SK-N-MC (cell line): ENCODE measurements at regions not wholly inside any gene's neighbourhood (a gene's known extent, or its start where the extent isn't known, plus 50 kb on each side); places are given as distances from the start of the nearest gene placed in this dataset.

Experiments used
- DNase-seq: peaks from one replicate; pipeline ENCODE4 v3.0.0-alpha.2; 2011; ENCODE audit warnings: low read depth, low spot score
- H3K27ac ChIP-seq: fragments of 200-600 bp; sonication (generic); 2 replicates; pipeline ENCODE4 v1.5.1; 2016; ENCODE audit warnings: mixed run types
- H3K36me3 ChIP-seq: fragments of 200-600 bp; sonication (generic); 2 replicates; pipeline ENCODE4 v1.6.1; 2017; ENCODE audit warnings: antibody characterized with exemption, low read length, mixed read lengths; ENCODE audit not compliant: insufficient read depth
- H3K4me3 ChIP-seq: fragments of 200-600 bp; sonication (generic); 2 replicates; pipeline ENCODE4 v1.5.1; 2016
- H3K9ac ChIP-seq: fragments of 200-600 bp; sonication (generic); 2 replicates; pipeline ENCODE4 v1.8.0; 2017; ENCODE audit warnings: mixed run types, mixed read lengths; ENCODE audit not compliant: insufficient read length
- H3K9me3 ChIP-seq: fragments of 200-600 bp; sonication (generic); 2 replicates; pipeline ENCODE4 v1.6.1; 2017; ENCODE audit warnings: low read depth, mild to moderate bottlenecking, antibody characterized with exemption, low read length, moderate library complexity, mixed read lengths
- EZH2 ChIP-seq: fragments of 200-600 bp; sonication (generic); IDR thresholded peaks from one replicate; pipeline ENCODE4 v1.6.1; 2017; ENCODE audit warnings: antibody characterized with exemption
- FOXP2 ChIP-seq: optimal IDR thresholded peaks from 2 replicates; pipeline ENCODE3; 2011; ENCODE audit warnings: mild to moderate bottlenecking, moderate library complexity; ENCODE audit not compliant: insufficient read depth; ENCODE audit errors: extremely low read length, control extremely low read depth
- POLR2AphosphoS5 ChIP-seq: IDR thresholded peaks from 2 replicates; pipeline ENCODE4 v1.6.1; 2012; ENCODE audit warnings: mild to moderate bottlenecking, low read depth, low read length, borderline replicate concordance

- no peak for DNase-seq
- H3K9ac ChIP-seq, result no peak overlapping the region
- TF ChIP-seq FOXP2 (no peak), POLR2AphosphoS5 (no peak), EZH2 (no peak)
- H3K27ac ChIP-seq, result no peak overlapping the region
- H3K4me3 ChIP-seq, result no peak overlapping the region
- H3K9me3 ChIP-seq, result no peaks in the 10 kb centered on the region
- no peaks in the 10 kb centered on the region for H3K36me3 ChIP-seq
Measured at GRCh38 chr4:52244103-52244775, 193.1 kb downstream of the SPATA18 start.

DNA sequence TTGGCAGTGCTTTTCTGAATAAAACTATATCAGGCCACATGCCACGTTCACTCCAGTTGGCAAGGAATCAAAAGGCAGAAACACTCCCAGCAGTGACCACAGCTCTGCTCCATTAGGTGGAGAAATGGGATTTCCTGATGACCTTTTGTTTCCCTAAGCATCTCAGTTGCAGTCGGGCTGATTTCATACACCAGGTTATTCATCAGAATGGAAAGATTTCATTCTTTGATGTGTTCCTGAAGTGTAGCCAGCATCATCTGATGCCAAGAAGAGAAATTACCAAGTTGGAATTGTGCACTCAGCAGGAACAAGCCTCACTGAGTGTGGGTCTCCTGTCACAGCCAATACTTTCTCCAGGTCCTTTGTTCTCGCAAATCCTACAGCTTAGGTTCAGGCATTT lies 193.7 kb downstream of the SPATA18 start:
- no peak for TF ChIP-seq FOXP2
- no peak for TF ChIP-seq EZH2
- TF ChIP-seq POLR2AphosphoS5, result no peak
- Histone ChIP-seq H3K36me3 (no peaks in the 10 kb centered on the region), H3K4me3 (no peak overlapping the region), H3K9me3 (no peaks in the 10 kb centered on the region), H3K9ac (no peak overlapping the region), H3K27ac (no peak overlapping the region)
- DNase-seq, result no peak

DNA sequence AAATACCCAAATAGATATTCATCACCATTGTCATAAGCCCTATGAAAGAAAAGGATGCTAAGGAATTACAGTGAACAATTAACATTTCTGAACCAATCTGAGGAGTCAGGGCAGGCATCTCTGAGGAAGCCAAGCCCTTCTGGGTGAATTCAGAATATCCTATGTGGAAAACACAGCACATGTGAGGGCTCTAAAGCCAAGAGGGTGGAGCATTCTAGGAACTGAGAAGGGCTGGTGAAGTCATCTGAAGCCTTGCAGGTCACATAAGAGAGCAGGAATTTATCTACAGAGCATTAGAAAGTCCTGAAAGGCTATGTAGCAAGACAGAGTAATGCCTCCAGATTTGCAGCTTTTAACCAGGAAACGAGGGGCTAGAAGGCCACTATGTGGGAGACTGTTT lies 195.7 kb downstream of the SPATA18 start:
- H3K27ac ChIP-seq, result no peak overlapping the region
- H3K36me3 ChIP-seq, result no peaks in the 10 kb centered on the region
- no peak for TF ChIP-seq POLR2AphosphoS5

GRCh38 chr4:52247941-52248340 lies 196.8 kb downstream of the SPATA18 start:
- no peaks in the 10 kb centered on the region for H3K36me3 ChIP-seq
- no peak for DNase-seq
- H3K27ac ChIP-seq, result no peak overlapping the region
- TF ChIP-seq FOXP2, result no peak
- TF ChIP-seq EZH2, result no peak
- no peak for TF ChIP-seq POLR2AphosphoS5
- no peak overlapping the region for H3K4me3 ChIP-seq
- no peak overlapping the region for H3K9ac ChIP-seq
- H3K9me3 ChIP-seq, result no peaks in the 10 kb centered on the region

More for the DNA sequence above, 195.7 kb downstream of the SPATA18 start:
- Histone ChIP-seq H3K4me3 (no peak overlapping the region), H3K9me3 (no peaks in the 10 kb centered on the region), H3K9ac (no peak overlapping the region)
- DNase-seq, result no peak

DNA sequence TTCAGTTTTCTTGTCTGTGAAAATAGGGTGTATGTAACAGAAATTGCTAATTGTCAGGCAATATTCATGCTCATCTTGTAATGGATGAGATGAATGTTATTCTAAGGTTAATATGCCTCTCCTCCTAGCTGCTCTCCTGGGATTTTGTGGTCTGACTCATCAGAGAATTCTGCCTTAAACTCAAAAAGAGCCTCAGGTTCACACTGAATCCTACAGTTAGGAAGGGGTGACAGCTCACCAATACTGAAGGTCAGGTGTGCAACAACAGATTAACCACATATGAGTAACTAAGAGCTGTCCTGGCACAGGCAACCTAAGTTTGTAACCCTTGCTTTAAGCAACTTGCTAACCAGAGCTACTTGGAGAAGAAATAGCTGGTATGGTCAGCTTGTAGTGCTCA lies 197.7 kb downstream of the SPATA18 start:
- Histone ChIP-seq H3K27ac (no peak overlapping the region), H3K9ac (no peak overlapping the region), H3K9me3 (no peaks in the 10 kb centered on the region), H3K36me3 (no peaks in the 10 kb centered on the region), H3K4me3 (no peak overlapping the region)
- no peak for DNase-seq
- no peak for TF ChIP-seq EZH2
- no peak for TF ChIP-seq POLR2AphosphoS5
- no peak for TF ChIP-seq FOXP2

- no peaks in the 10 kb centered on the region for H3K9me3 ChIP-seq
- H3K9ac ChIP-seq, result no peak overlapping the region
- H3K27ac ChIP-seq, result no peak overlapping the region
- H3K4me3 ChIP-seq, result no peak overlapping the region
- DNase-seq, result no peak
- TF ChIP-seq POLR2AphosphoS5 (no peak), EZH2 (no peak), FOXP2 (no peak)
- no peaks in the 10 kb centered on the region for H3K36me3 ChIP-seq
Measured at GRCh38 chr4:52249581-52249980, 198.5 kb downstream of the SPATA18 start.

DNA sequence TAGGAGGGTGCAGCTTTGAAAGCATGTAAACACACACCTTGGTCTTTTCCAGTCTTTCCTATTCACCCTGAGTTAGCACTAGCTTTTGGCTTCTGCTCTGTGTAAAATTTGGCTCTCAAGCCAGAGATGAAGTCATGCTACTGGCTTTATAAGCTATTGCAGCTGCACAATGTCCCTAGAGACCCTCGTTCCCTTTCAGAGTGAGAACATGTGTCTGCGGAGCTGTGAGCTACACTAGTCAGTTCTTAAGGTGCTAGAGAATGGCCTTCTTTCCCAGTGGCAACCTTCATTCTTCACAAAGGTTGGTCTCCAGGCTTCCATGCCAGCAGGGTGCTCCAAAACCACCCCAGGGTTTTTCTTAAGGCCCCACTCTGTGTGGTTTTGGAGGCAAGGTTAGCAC lies 199.1 kb downstream of the SPATA18 start:
- Histone ChIP-seq H3K4me3 (no peak overlapping the region), H3K9me3 (no peaks in the 10 kb centered on the region), H3K9ac (no peak overlapping the region), H3K27ac (no peak overlapping the region), H3K36me3 (no peaks in the 10 kb centered on the region)
- TF ChIP-seq POLR2AphosphoS5 (no peak), FOXP2 (no peak), EZH2 (no peak)
- peak; percentile 12 for DNase-seq

GRCh38 chr4:52251864-52252263 lies 200.8 kb downstream of the SPATA18 start:
- no peak overlapping the region for H3K4me3 ChIP-seq
- no peak for DNase-seq
- H3K36me3 ChIP-seq, result no peaks in the 10 kb centered on the region
- no peaks in the 10 kb centered on the region for H3K9me3 ChIP-seq
- no peak overlapping the region for H3K27ac ChIP-seq
- H3K9ac ChIP-seq, result no peak overlapping the region
- TF ChIP-seq FOXP2 (no peak), EZH2 (no peak), POLR2AphosphoS5 (no peak)

DNA sequence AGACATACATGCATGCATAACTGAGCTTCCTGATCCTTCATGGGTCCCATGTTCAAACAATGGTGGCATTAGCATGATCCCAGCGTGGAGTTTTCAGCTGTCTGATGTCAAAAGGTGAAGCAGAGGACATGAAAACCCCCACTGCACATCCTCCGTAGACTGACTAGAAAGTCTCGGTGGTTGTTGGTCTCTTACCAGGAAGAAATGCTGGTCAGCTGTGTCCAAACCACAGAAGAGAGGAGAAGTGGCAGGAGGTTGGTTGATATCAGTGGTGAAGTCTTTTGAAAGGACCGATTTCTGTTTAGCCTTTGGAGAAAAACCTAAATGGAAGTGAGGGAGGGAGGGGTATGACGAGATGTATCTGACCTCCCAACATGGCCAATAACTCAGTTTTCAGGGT lies 201.9 kb downstream of the SPATA18 start:
- DNase-seq, result no peak
- H3K36me3 ChIP-seq, result no peaks in the 10 kb centered on the region
- H3K9me3 ChIP-seq, result no peaks in the 10 kb centered on the region
- H3K9ac ChIP-seq, result no peak overlapping the region
- TF ChIP-seq POLR2AphosphoS5 (no peak), FOXP2 (no peak), EZH2 (no peak)
- no peak overlapping the region for H3K27ac ChIP-seq
- no peak overlapping the region for H3K4me3 ChIP-seq
